ENCODE measurements at regions not wholly inside any gene's neighbourhood (a gene's known extent, or its start where the extent isn't known, plus 50 kb on each side); places are given as distances from the start of the nearest gene placed in this dataset.

- TF ChIP-seq POLR2AphosphoS5 (IDR thresholded peaks at IDR 0.05; ENCODE audit: low read depth, low read length) (no peak), POLR2A (IDR thresholded peaks at IDR 0.05; ENCODE audit: borderline replicate concordance, extremely low read depth, insufficient read depth, insufficient read length) (no peak), EZH2phosphoT487 (IDR thresholded peaks at IDR 0.05; ENCODE audit: borderline replicate concordance) (no peak), SRF (IDR thresholded peaks at IDR 0.05; ENCODE audit: low read depth) (no peak), JUND (IDR thresholded peaks at IDR 0.05) (no peak), SP1 (IDR thresholded peaks at IDR 0.05; ENCODE audit: low read depth) (no peak), ZFX (IDR thresholded peaks at IDR 0.05) (no peak), EZH2 (IDR thresholded peaks at IDR 0.05) (no peak), ATF3 (IDR thresholded peaks at IDR 0.05) (no peak), YY1 (IDR thresholded peaks at IDR 0.05; ENCODE audit: extremely low read depth, insufficient replicate concordance, low read depth, low read length) (no peak), EGR1 (IDR thresholded peaks at IDR 0.05; ENCODE audit: low read depth) (no peak)
- TF ChIP-seq, protein P1, sequence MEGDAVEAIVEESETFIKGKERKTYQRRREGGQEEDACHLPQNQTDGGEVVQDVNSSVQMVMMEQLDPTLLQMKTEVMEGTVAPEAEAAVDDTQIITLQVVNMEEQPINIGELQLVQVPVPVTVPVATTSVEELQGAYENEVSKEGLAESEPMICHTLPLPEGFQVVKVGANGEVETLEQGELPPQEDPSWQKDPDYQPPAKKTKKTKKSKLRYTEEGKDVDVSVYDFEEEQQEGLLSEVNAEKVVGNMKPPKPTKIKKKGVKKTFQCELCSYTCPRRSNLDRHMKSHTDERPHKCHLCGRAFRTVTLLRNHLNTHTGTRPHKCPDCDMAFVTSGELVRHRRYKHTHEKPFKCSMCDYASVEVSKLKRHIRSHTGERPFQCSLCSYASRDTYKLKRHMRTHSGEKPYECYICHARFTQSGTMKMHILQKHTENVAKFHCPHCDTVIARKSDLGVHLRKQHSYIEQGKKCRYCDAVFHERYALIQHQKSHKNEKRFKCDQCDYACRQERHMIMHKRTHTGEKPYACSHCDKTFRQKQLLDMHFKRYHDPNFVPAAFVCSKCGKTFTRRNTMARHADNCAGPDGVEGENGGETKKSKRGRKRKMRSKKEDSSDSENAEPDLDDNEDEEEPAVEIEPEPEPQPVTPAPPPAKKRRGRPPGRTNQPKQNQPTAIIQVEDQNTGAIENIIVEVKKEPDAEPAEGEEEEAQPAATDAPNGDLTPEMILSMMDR (IDR thresholded peaks at IDR 0.05 in 2 of 3, conservative IDR thresholded peaks at IDR 0.05 in 1 of 3; ENCODE audit: borderline replicate concordance in 1 of 3, insufficient read depth in 1 of 3, low read depth in 2 of 3, low read length in 2 of 3): no peak
Observed at GRCh38 chr7:18445483-18445882, 50.1 kb upstream of the HDAC9 start.
